ENCODE measurements at regions not wholly inside any gene's neighbourhood (a gene's known extent, or its start where the extent isn't known, plus 50 kb on each side); places are given as distances from the start of the nearest gene placed in this dataset.

DNA sequence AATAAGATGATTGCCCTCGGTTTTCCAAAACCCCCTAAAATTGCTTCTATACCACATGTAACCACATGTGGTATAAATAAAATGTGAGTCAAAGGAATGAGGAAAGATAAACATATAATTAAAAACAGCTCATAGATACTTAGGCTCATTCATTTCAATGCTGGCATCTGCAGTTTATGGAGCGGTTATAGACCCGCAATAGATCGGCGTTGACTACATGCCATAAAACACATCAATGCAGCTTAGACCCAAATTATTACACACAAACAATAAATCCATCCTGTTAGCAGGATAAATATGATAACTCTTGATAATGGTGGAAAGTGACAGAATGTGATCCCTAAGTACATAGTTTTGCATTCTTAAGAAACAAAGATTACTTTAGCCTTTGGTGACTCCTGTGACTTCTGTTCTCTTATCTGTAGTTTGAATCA is 143.7 kb downstream of the NR2F2 start:
- TF ChIP-seq TAF1 (IDR thresholded peaks at IDR 0.05; ENCODE audit: low read depth): no peak
- no peak for TF ChIP-seq EGR1 (IDR thresholded peaks at IDR 0.05)
- no peak for TF ChIP-seq NFIC (IDR thresholded peaks at IDR 0.05)
- no peak for TF ChIP-seq TCF12 (IDR thresholded peaks at IDR 0.05; ENCODE audit: low read depth)
- TF ChIP-seq EP300 (IDR thresholded peaks at IDR 0.05; ENCODE audit: borderline replicate concordance): no peak
- TF ChIP-seq TEAD4 (IDR thresholded peaks at IDR 0.05): no peak
- no peak for TF ChIP-seq YY1 (IDR thresholded peaks at IDR 0.05; ENCODE audit: low read depth)
- TF ChIP-seq CREB1 (IDR thresholded peaks at IDR 0.05; ENCODE audit: low read depth): no peak
- no peak for TF ChIP-seq ZBTB7A (IDR thresholded peaks at IDR 0.05; ENCODE audit: low read depth)
- TF ChIP-seq, protein P1, sequence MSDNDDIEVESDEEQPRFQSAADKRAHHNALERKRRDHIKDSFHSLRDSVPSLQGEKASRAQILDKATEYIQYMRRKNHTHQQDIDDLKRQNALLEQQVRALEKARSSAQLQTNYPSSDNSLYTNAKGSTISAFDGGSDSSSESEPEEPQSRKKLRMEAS (IDR thresholded peaks at IDR 0.05): no peak

DNA sequence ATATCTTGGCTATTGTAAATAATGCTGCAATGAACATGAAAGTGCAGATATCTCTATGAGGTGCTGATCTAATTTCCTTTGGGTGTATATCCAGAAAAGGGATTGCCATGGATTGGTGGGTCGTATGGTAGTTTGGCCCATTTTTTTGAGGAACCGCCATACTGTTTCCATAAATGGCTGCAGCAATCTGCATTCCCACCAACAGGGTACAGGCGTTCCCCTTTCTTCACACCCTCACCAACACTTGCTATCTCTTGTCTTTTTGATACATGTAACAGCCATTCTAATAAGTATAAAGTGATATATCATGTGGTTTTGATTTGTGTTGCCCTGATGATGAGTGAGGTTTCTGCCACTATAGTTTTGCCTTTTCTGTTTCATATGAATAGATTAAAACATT is 146.7 kb downstream of the NR2F2 start:
- TF ChIP-seq TCF12 (IDR thresholded peaks at IDR 0.05; ENCODE audit: low read depth) (no peak), TEAD4 (IDR thresholded peaks at IDR 0.05) (no peak), REST (IDR thresholded peaks at IDR 0.05; ENCODE audit: low read depth) (no peak)

- TF ChIP-seq CEBPB (IDR thresholded peaks at IDR 0.05) (no peak), EP300 (IDR thresholded peaks at IDR 0.05; ENCODE audit: borderline replicate concordance) (no peak), EGR1 (IDR thresholded peaks at IDR 0.05) (no peak), TAF1 (IDR thresholded peaks at IDR 0.05; ENCODE audit: low read depth) (no peak), RAD21 (IDR thresholded peaks at IDR 0.05; ENCODE audit: low read depth) (no peak), FOXM1 (IDR thresholded peaks at IDR 0.05; ENCODE audit: borderline replicate concordance, low read depth) (no peak), YY1 (IDR thresholded peaks at IDR 0.05; ENCODE audit: low read depth) (no peak), ZBTB7A (IDR thresholded peaks at IDR 0.05; ENCODE audit: low read depth) (no peak), TEAD4 (IDR thresholded peaks at IDR 0.05) (no peak), REST (IDR thresholded peaks at IDR 0.05; ENCODE audit: low read depth) (no peak), NFIC (IDR thresholded peaks at IDR 0.05) (no peak), TCF12 (IDR thresholded peaks at IDR 0.05; ENCODE audit: low read depth) (no peak), CREB1 (IDR thresholded peaks at IDR 0.05; ENCODE audit: low read depth) (no peak), USF1 (IDR thresholded peaks at IDR 0.05) (no peak)
- TF ChIP-seq, protein P1 (IDR thresholded peaks at IDR 0.05): no peak
Observed at GRCh38 chr15:96484830-96485229, 154.3 kb downstream of the NR2F2 start.

DNA sequence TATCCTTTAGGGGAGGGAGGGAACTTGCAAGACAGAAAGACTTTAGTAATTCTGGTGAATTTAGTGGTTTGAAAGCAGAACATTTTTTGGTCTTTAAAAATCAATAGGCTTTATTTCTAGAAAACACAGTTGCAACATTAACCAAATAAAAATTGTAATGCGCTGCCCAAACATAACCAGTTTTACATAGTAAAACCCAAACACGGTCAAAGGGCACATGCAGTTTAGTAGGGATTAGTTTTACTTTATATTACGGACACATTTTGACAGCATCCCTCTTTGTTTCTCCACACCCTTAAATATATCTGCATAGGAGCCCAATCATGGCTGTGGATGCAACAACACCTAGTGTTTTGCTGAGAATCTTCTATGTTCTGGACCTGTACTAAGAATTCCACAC is 156.7 kb downstream of the NR2F2 start:
- no peak for TF ChIP-seq TCF12 (IDR thresholded peaks at IDR 0.05; ENCODE audit: low read depth)
- no peak for TF ChIP-seq CREB1 (IDR thresholded peaks at IDR 0.05; ENCODE audit: low read depth)
- TF ChIP-seq FOXM1 (IDR thresholded peaks at IDR 0.05; ENCODE audit: borderline replicate concordance, low read depth): no peak
- no peak for TF ChIP-seq YY1 (IDR thresholded peaks at IDR 0.05; ENCODE audit: low read depth)
- no peak for TF ChIP-seq NFIC (IDR thresholded peaks at IDR 0.05)
- no peak for TF ChIP-seq USF1 (IDR thresholded peaks at IDR 0.05)
- TF ChIP-seq RAD21 (IDR thresholded peaks at IDR 0.05; ENCODE audit: low read depth): no peak
- TF ChIP-seq TEAD4 (IDR thresholded peaks at IDR 0.05): no peak
- TF ChIP-seq CEBPB (IDR thresholded peaks at IDR 0.05): no peak
- no peak for TF ChIP-seq EGR1 (IDR thresholded peaks at IDR 0.05)
- TF ChIP-seq, protein P1 (IDR thresholded peaks at IDR 0.05): no peak

DNA sequence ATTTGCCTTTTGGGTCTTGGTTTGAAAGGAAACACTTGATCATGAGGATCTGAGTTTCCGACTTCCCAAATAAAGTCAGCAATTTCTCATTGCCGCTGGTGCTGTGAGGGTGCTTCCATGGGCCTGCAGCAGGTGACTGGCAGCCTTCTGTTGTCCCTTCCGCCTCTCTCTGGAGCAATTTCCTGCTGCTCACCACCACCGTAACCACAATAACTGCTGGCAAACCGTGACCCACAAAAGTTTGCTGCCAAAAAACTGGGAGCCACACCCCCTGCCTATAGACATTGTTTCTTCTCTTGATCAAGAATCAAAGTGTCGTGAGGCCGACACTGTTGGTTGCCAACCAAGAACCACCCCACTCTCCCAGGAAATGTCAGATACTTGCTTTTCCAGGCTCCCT is 164.0 kb downstream of the NR2F2 start:
- TF ChIP-seq NFIC (IDR thresholded peaks at IDR 0.05): no peak
- TF ChIP-seq, protein P1 (IDR thresholded peaks at IDR 0.05): no peak
- no peak for TF ChIP-seq USF1 (IDR thresholded peaks at IDR 0.05)
- no peak for TF ChIP-seq FOXM1 (IDR thresholded peaks at IDR 0.05; ENCODE audit: borderline replicate concordance, low read depth)
- no peak for TF ChIP-seq CEBPB (IDR thresholded peaks at IDR 0.05)
- no peak for TF ChIP-seq REST (IDR thresholded peaks at IDR 0.05; ENCODE audit: low read depth)
- TF ChIP-seq RAD21 (IDR thresholded peaks at IDR 0.05; ENCODE audit: low read depth): no peak
- TF ChIP-seq TEAD4 (IDR thresholded peaks at IDR 0.05): no peak
- no peak for TF ChIP-seq TCF12 (IDR thresholded peaks at IDR 0.05; ENCODE audit: low read depth)
- no peak for TF ChIP-seq CREB1 (IDR thresholded peaks at IDR 0.05; ENCODE audit: low read depth)
- no peak for TF ChIP-seq EP300 (IDR thresholded peaks at IDR 0.05; ENCODE audit: borderline replicate concordance)
- TF ChIP-seq YY1 (IDR thresholded peaks at IDR 0.05; ENCODE audit: low read depth): no peak
- TF ChIP-seq TAF1 (IDR thresholded peaks at IDR 0.05; ENCODE audit: low read depth): no peak
